ENCODE measurements at regions not wholly inside any gene's neighbourhood (a gene's known extent, or its start where the extent isn't known, plus 50 kb on each side); places are given as distances from the start of the nearest gene placed in this dataset.

DNA sequence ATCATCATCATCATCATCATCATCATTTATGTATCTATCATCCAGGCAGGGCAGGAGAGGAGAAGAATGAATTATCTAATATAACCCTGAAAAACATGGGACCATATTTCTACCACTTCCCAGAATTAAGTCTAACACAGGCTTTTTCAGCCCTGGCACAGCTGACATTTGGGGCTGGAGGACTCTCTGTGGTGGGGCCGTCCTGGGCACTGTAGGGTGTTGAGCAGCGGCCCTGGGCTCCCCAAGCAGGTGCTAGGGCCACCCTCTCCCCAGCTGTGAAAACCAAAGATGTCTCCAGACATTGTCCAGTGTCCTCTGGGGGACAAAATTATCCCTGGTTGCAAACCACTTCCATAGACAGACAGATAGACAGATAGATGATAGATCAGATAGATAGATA is 288.4 kb downstream of the CRLF2 start (continued):
- TF ChIP-seq CSDC2 (CRISPR knock-in tag; IDR thresholded peaks at IDR 0.05): no peak
- TF ChIP-seq, protein P1, sequence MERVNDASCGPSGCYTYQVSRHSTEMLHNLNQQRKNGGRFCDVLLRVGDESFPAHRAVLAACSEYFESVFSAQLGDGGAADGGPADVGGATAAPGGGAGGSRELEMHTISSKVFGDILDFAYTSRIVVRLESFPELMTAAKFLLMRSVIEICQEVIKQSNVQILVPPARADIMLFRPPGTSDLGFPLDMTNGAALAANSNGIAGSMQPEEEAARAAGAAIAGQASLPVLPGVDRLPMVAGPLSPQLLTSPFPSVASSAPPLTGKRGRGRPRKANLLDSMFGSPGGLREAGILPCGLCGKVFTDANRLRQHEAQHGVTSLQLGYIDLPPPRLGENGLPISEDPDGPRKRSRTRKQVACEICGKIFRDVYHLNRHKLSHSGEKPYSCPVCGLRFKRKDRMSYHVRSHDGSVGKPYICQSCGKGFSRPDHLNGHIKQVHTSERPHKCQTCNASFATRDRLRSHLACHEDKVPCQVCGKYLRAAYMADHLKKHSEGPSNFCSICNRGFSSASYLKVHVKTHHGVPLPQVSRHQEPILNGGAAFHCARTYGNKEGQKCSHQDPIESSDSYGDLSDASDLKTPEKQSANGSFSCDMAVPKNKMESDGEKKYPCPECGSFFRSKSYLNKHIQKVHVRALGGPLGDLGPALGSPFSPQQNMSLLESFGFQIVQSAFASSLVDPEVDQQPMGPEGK (CRISPR knock-in tag; IDR thresholded peaks at IDR 0.05; ENCODE audit: borderline replicate concordance): no peak
- no peak for TF ChIP-seq ZNF565 (CRISPR knock-in tag; conservative IDR thresholded peaks at IDR 0.05; ENCODE audit: low read depth)
- TF ChIP-seq GLIS3 (CRISPR knock-in tag; IDR thresholded peaks at IDR 0.05): no peak
- TF ChIP-seq ZFP3 (CRISPR knock-in tag; IDR thresholded peaks at IDR 0.05): no peak

DNA sequence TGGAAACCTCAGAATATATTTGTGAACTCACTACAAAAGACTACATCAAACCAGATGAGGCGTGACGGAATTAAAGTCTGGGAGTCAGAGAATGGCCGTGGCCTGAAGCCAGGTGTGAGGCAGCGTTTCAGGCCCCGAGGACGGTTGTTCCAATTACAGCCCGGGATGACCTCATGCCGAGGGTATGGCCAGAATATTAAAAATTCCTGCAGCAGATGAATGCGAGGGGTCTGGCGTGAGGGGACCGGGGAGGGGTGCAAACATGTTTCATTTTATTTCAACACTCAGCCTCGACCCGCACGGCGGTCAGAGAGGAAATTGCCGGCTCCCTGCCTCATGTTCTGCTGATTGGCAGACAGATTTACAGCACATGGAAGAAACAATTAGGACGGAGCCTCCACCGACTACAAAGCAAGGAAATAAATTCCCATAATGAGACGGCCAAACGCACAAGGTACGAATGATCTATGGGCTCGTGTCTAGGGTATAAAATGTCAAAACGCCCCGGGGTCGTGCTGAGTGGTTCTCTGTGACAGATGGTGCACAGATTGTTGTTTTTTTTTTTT is 289.7 kb downstream of the SHOX start:
- ATAC-seq: no peak
- TF ChIP-seq RARB (CRISPR knock-in tag; IDR thresholded peaks at IDR 0.05): no peak
- TF ChIP-seq, protein P2, sequence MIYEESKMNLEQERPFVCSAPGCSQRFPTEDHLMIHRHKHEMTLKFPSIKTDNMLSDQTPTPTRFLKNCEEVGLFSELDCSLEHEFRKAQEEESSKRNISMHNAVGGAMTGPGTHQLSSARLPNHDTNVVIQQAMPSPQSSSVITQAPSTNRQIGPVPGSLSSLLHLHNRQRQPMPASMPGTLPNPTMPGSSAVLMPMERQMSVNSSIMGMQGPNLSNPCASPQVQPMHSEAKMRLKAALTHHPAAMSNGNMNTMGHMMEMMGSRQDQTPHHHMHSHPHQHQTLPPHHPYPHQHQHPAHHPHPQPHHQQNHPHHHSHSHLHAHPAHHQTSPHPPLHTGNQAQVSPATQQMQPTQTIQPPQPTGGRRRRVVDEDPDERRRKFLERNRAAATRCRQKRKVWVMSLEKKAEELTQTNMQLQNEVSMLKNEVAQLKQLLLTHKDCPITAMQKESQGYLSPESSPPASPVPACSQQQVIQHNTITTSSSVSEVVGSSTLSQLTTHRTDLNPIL (CRISPR knock-in tag; IDR thresholded peaks at IDR 0.05; ENCODE audit: low read depth): no peak
- TF ChIP-seq PPARA (CRISPR knock-in tag; IDR thresholded peaks at IDR 0.05; ENCODE audit: borderline replicate concordance): no peak
- TF ChIP-seq TCF4 (CRISPR knock-in tag; IDR thresholded peaks at IDR 0.05; ENCODE audit: borderline replicate concordance): no peak
- TF ChIP-seq, protein P3, sequence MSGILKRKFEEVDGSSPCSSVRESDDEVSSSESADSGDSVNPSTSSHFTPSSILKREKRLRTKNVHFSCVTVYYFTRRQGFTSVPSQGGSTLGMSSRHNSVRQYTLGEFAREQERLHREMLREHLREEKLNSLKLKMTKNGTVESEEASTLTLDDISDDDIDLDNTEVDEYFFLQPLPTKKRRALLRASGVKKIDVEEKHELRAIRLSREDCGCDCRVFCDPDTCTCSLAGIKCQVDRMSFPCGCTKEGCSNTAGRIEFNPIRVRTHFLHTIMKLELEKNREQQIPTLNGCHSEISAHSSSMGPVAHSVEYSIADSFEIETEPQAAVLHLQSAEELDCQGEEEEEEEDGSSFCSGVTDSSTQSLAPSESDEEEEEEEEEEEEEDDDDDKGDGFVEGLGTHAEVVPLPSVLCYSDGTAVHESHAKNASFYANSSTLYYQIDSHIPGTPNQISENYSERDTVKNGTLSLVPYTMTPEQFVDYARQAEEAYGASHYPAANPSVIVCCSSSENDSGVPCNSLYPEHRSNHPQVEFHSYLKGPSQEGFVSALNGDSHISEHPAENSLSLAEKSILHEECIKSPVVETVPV (CRISPR knock-in tag; IDR thresholded peaks at IDR 0.05): no peak
- TF ChIP-seq ZNF565 (CRISPR knock-in tag; conservative IDR thresholded peaks at IDR 0.05; ENCODE audit: low read depth): no peak
- TF ChIP-seq, protein P1 (CRISPR knock-in tag; IDR thresholded peaks at IDR 0.05; ENCODE audit: borderline replicate concordance): no peak
- no peak for TF ChIP-seq ESRRG (CRISPR knock-in tag; IDR thresholded peaks at IDR 0.05)
- TF ChIP-seq BACH2 (CRISPR knock-in tag; IDR thresholded peaks at IDR 0.05; ENCODE audit: borderline replicate concordance): no peak
- no peak for TF ChIP-seq ARNTL (CRISPR knock-in tag; IDR thresholded peaks at IDR 0.05; ENCODE audit: borderline replicate concordance, low read depth)
- TF ChIP-seq ISL1 (CRISPR knock-in tag; IDR thresholded peaks at IDR 0.05): no peak
- TF ChIP-seq OSR1 (CRISPR knock-in tag; IDR thresholded peaks at IDR 0.05): no peak

DNA sequence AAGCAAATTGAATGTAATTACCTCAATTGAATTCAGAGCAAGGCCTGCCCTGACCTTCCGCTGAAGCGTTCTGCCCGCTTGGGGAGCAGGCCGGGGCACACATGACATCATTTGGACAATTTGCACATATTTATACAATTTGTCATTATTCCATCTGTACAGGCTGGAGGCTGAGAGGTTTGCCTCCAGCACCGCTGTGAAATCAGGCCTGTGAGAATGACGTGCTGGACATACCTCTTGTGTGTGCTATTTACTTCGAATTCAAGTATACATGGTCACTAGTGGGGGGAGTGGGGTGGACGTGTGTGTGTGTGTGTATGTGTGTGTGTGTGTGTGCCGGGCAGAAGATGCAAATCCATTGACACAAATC is 285.6 kb downstream of the SHOX start:
- no peak for TF ChIP-seq TCF4 (CRISPR knock-in tag; IDR thresholded peaks at IDR 0.05; ENCODE audit: borderline replicate concordance)
- TF ChIP-seq, protein P1 (CRISPR knock-in tag; IDR thresholded peaks at IDR 0.05; ENCODE audit: borderline replicate concordance): no peak
- TF ChIP-seq SNAI2 (CRISPR knock-in tag; IDR thresholded peaks at IDR 0.05): no peak
- TF ChIP-seq, protein P2 (CRISPR knock-in tag; IDR thresholded peaks at IDR 0.05; ENCODE audit: low read depth): no peak
- no peak for TF ChIP-seq OSR1 (CRISPR knock-in tag; IDR thresholded peaks at IDR 0.05)
- TF ChIP-seq, protein P4, sequence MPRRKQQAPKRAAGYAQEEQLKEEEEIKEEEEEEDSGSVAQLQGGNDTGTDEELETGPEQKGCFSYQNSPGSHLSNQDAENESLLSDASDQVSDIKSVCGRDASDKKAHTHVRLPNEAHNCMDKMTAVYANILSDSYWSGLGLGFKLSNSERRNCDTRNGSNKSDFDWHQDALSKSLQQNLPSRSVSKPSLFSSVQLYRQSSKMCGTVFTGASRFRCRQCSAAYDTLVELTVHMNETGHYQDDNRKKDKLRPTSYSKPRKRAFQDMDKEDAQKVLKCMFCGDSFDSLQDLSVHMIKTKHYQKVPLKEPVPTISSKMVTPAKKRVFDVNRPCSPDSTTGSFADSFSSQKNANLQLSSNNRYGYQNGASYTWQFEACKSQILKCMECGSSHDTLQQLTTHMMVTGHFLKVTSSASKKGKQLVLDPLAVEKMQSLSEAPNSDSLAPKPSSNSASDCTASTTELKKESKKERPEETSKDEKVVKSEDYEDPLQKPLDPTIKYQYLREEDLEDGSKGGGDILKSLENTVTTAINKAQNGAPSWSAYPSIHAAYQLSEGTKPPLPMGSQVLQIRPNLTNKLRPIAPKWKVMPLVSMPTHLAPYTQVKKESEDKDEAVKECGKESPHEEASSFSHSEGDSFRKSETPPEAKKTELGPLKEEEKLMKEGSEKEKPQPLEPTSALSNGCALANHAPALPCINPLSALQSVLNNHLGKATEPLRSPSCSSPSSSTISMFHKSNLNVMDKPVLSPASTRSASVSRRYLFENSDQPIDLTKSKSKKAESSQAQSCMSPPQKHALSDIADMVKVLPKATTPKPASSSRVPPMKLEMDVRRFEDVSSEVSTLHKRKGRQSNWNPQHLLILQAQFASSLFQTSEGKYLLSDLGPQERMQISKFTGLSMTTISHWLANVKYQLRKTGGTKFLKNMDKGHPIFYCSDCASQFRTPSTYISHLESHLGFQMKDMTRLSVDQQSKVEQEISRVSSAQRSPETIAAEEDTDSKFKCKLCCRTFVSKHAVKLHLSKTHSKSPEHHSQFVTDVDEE (CRISPR knock-in tag; IDR thresholded peaks at IDR 0.05): no peak
- no peak for TF ChIP-seq TOX (CRISPR knock-in tag; IDR thresholded peaks at IDR 0.05; ENCODE audit: borderline replicate concordance)
- ATAC-seq: no peak
